ENCODE measurements at regions not wholly inside any gene's neighbourhood (a gene's known extent, or its start where the extent isn't known, plus 50 kb on each side); places are given as distances from the start of the nearest gene placed in this dataset.

DNA sequence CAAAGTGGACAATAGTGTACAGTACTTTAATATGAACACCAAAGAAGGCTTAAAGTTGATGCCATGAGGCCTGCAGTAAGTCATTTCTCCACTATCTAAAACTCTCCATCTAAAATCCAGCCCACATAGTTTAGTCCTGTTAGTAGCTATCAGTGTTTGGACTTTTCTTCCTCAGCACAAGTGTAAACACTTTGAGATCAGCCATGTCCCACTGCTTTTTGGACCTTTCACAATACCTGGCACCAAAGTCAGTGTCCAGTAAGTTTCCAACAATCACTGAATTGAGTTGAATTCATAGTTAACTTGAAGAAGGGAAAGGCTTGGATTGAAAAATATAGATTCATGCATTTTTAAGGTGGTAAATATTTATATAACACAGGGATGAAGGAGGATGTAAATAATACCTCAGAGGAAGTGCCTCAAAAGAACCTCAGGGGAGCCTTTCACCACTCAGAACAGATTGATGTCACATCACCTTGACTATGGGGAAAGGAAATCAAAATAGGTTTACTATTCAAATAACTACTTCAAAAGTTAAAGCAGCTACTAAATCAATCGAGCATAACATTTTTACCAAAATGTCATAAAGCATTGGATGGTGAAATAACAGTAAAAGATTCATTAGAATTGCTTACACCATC, 76.7 kb downstream of the FTHL17 start:
- TF ChIP-seq, protein P1, sequence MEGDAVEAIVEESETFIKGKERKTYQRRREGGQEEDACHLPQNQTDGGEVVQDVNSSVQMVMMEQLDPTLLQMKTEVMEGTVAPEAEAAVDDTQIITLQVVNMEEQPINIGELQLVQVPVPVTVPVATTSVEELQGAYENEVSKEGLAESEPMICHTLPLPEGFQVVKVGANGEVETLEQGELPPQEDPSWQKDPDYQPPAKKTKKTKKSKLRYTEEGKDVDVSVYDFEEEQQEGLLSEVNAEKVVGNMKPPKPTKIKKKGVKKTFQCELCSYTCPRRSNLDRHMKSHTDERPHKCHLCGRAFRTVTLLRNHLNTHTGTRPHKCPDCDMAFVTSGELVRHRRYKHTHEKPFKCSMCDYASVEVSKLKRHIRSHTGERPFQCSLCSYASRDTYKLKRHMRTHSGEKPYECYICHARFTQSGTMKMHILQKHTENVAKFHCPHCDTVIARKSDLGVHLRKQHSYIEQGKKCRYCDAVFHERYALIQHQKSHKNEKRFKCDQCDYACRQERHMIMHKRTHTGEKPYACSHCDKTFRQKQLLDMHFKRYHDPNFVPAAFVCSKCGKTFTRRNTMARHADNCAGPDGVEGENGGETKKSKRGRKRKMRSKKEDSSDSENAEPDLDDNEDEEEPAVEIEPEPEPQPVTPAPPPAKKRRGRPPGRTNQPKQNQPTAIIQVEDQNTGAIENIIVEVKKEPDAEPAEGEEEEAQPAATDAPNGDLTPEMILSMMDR (IDR thresholded peaks at IDR 0.05) = no peak
- no peak for TF ChIP-seq EZH2 (IDR thresholded peaks at IDR 0.05; ENCODE audit: borderline replicate concordance, insufficient read depth, low read depth, low read length, poor library complexity, severe bottlenecking)
